ENCODE measurements at regions not wholly inside any gene's neighbourhood (a gene's known extent, or its start where the extent isn't known, plus 50 kb on each side); places are given as distances from the start of the nearest gene placed in this dataset.
"Not testable (repeated sequence)": the region's sequence is repeated elsewhere in the genome, so short reads cannot be mapped to it uniquely, and the experiment has no call there.

GRCh38 chr4:45275862-45276261 is 549.5 kb upstream of the GNPDA2 start:
- H3K27me3 ChIP-seq (ENCODE audit: insufficient read depth, poor library complexity, severe bottlenecking): no peaks in the 10 kb centered on the region
- H3K4me3 ChIP-seq (replicated peaks; ENCODE audit: insufficient read depth, low read length): no peak overlapping the region
- DNase-seq (ENCODE audit: low read depth in 1 of 2, low spot score in 1 of 2): no peak
- no peak overlapping the region for H3K27ac ChIP-seq (replicated peaks)
- TF ChIP-seq SPI1 (IDR thresholded peaks at IDR 0.05; ENCODE audit: borderline replicate concordance, low read depth): no peak
- no peak for TF ChIP-seq POLR2AphosphoS5 (IDR thresholded peaks at IDR 0.05; ENCODE audit: low read depth)
- TF ChIP-seq GABPA (IDR thresholded peaks at IDR 0.05; ENCODE audit: low read depth): no peak
- TF ChIP-seq REST (IDR thresholded peaks at IDR 0.05; ENCODE audit: insufficient replicate concordance, low read depth): no peak
- TF ChIP-seq CTCF (IDR thresholded peaks at IDR 0.05; ENCODE audit: insufficient read depth, low read length): no peak

- H3K27me3 ChIP-seq (ENCODE audit: insufficient read depth, poor library complexity, severe bottlenecking); H3K4me3 ChIP-seq (replicated peaks; ENCODE audit: insufficient read depth, low read length); DNase-seq (ENCODE audit: low read depth in 1 of 2, low spot score in 1 of 2): not testable (repeated sequence)
Measured at GRCh38 chr4:45248106-45248505, 521.8 kb upstream of the GNPDA2 start.

GRCh38 chr4:45241976-45242375 is 515.6 kb upstream of the GNPDA2 start:
- H3K27me3 ChIP-seq (ENCODE audit: insufficient read depth, poor library complexity, severe bottlenecking): no peaks in the 10 kb centered on the region
- TF ChIP-seq REST (IDR thresholded peaks at IDR 0.05; ENCODE audit: insufficient replicate concordance, low read depth) (no peak), SPI1 (IDR thresholded peaks at IDR 0.05; ENCODE audit: borderline replicate concordance, low read depth) (no peak), POLR2AphosphoS5 (IDR thresholded peaks at IDR 0.05; ENCODE audit: low read depth) (no peak), CTCF (IDR thresholded peaks at IDR 0.05; ENCODE audit: insufficient read depth, low read length) (no peak), GABPA (IDR thresholded peaks at IDR 0.05; ENCODE audit: low read depth) (no peak)
- DNase-seq (ENCODE audit: low read depth in 1 of 2, low spot score in 1 of 2): no peak
- no peak overlapping the region for H3K27ac ChIP-seq (replicated peaks)
- no peak overlapping the region for H3K4me3 ChIP-seq (replicated peaks; ENCODE audit: insufficient read depth, low read length)

More at GRCh38 chr4:45248106-45248505, 521.8 kb upstream of the GNPDA2 start:
- H3K27ac ChIP-seq (replicated peaks): not testable (repeated sequence)

- DNase-seq (ENCODE audit: low read depth in 1 of 2, low spot score in 1 of 2): no peak
- no peak overlapping the region for H3K27ac ChIP-seq (replicated peaks)
- H3K27me3 ChIP-seq (ENCODE audit: insufficient read depth, poor library complexity, severe bottlenecking): no peaks in the 10 kb centered on the region
- TF ChIP-seq POLR2AphosphoS5 (IDR thresholded peaks at IDR 0.05; ENCODE audit: low read depth) (no peak), GABPA (IDR thresholded peaks at IDR 0.05; ENCODE audit: low read depth) (no peak), SPI1 (IDR thresholded peaks at IDR 0.05; ENCODE audit: borderline replicate concordance, low read depth) (no peak), REST (IDR thresholded peaks at IDR 0.05; ENCODE audit: insufficient replicate concordance, low read depth) (no peak), CTCF (IDR thresholded peaks at IDR 0.05; ENCODE audit: insufficient read depth, low read length) (no peak)
- H3K4me3 ChIP-seq (replicated peaks; ENCODE audit: insufficient read depth, low read length): no peak overlapping the region
Measured at GRCh38 chr4:45229206-45229605, 502.9 kb upstream of the GNPDA2 start.
